LHCN-M2 (cell line): ENCODE measurements at regions not wholly inside any gene's neighbourhood (a gene's known extent, or its start where the extent isn't known, plus 50 kb on each side); places are given as distances from the start of the nearest gene placed in this dataset.
"Not testable (repeated sequence)": the region's sequence is repeated elsewhere in the genome, so short reads cannot be mapped to it uniquely, and the experiment has no call there.

Experiments used
- DNase-seq: peaks from one replicate; pipeline ENCODE4 v3.0.0-alpha.2; 2012; ENCODE audit warnings: low read depth

- no peak for DNase-seq
Observed at GRCh38 chr2:16368951-16369350, 296.7 kb downstream of the CYRIA start.

- no peak for DNase-seq
Observed at GRCh38 chr2:16368328-16368727, 297.3 kb downstream of the CYRIA start.

- DNase-seq = no peak
Observed at GRCh38 chr2:16365366-16365765, 300.3 kb downstream of the CYRIA start.

- DNase-seq = no peak
Observed at GRCh38 chr2:16363581-16363980, 302.1 kb downstream of the CYRIA start.

GRCh38 chr2:16362611-16363010 is 303.0 kb downstream of the CYRIA start:
- DNase-seq = no peak

GRCh38 chr2:16361261-16361995 is 304.2 kb downstream of the CYRIA start:
- DNase-seq = no peak

GRCh38 chr2:16359961-16360360 is 305.7 kb downstream of the CYRIA start:
- no peak for DNase-seq

GRCh38 chr2:16357188-16357587 is 308.4 kb downstream of the CYRIA start:
- no peak for DNase-seq

GRCh38 chr2:16351541-16351940 is 314.1 kb downstream of the CYRIA start:
- no peak for DNase-seq

- DNase-seq = no peak
Observed at GRCh38 chr2:16351137-16351536, 314.5 kb downstream of the CYRIA start.

GRCh38 chr2:16350211-16350610 is 315.4 kb downstream of the CYRIA start:
- no peak for DNase-seq

- DNase-seq = no peak
Observed at GRCh38 chr2:16349811-16350210, 315.8 kb downstream of the CYRIA start.

- DNase-seq = no peak
Observed at GRCh38 chr2:16348821-16349515, 316.7 kb downstream of the CYRIA start.

GRCh38 chr2:16346671-16347070 is 319.0 kb downstream of the CYRIA start:
- no peak for DNase-seq

GRCh38 chr2:16345231-16345630 is 320.4 kb downstream of the CYRIA start:
- not testable (repeated sequence) for DNase-seq

GRCh38 chr2:16339206-16339605 is 326.4 kb downstream of the CYRIA start:
- DNase-seq = no peak

- no peak for DNase-seq
Observed at GRCh38 chr2:16338026-16338425, 327.6 kb downstream of the CYRIA start.

- no peak for DNase-seq
Observed at GRCh38 chr2:16336916-16337315, 328.7 kb downstream of the CYRIA start.

- DNase-seq = no peak
Observed at GRCh38 chr2:16336491-16336890, 329.1 kb downstream of the CYRIA start.

- DNase-seq = no peak
Observed at GRCh38 chr2:16335947-16336346, 329.7 kb downstream of the CYRIA start.

GRCh38 chr2:16335604-16335930 is 330.1 kb downstream of the CYRIA start:
- DNase-seq = no peak

GRCh38 chr2:16334886-16335603 is 330.6 kb downstream of the CYRIA start:
- no peak for DNase-seq

GRCh38 chr2:16334366-16334765 is 331.3 kb downstream of the CYRIA start:
- DNase-seq = no peak
